ENCODE measurements at regions not wholly inside any gene's neighbourhood (a gene's known extent, or its start where the extent isn't known, plus 50 kb on each side); places are given as distances from the start of the nearest gene placed in this dataset.

- TF ChIP-seq CTCF (IDR thresholded peaks at IDR 0.05; ENCODE audit: low read depth, low read length, poor library complexity, severe bottlenecking) = no peak
- no peak for TF ChIP-seq EZH2phosphoT487 (IDR thresholded peaks at IDR 0.05; ENCODE audit: borderline replicate concordance, low read length)
Measured at GRCh38 chr16:80350061-80350460, 190.7 kb upstream of the DYNLRB2 start.

Measured in DOHH2 (cell line).